SK-N-SH (cell line): ENCODE measurements at regions not wholly inside any gene's neighbourhood (a gene's known extent, or its start where the extent isn't known, plus 50 kb on each side); places are given as distances from the start of the nearest gene placed in this dataset.

Experiments used
- CTCF ChIA-PET: fragments of 300-600, 350-600 bp; formaldehyde crosslinking; extraction: SDS; loops from one replicate; lab custom pipeline; 2021; lab: Yijun Ruan, JAX
- POLR2A ChIA-PET: fragments of 350-600 bp; sonication (Branson Sonifier 250); formaldehyde crosslinking; extraction: SDS; loops from one replicate; lab custom pipeline; 2020; ENCODE audit warnings: antibody characterized with exemption, inconsistent platforms; lab: Yijun Ruan, JAX
- DNase-seq: peaks from one replicate; pipeline ENCODE4 v3.0.0; 2012
- H2AFZ ChIP-seq: fragments of 200-600 bp; sonication (generic); 2 replicates; pipeline ENCODE4 v1.8.1; 2016; ENCODE audit warnings: antibody characterized with exemption, mild to moderate bottlenecking, low read depth
- H3F3A ChIP-seq: fragments of 200-600 bp; sonication (generic); replicated peaks from 2 replicates; pipeline ENCODE3; 2016; ENCODE audit warnings: antibody characterized with exemption, mild to moderate bottlenecking; ENCODE audit not compliant: insufficient read depth
- H3K27ac ChIP-seq, 2 experiments: fragments of 200-500 bp in 1 of 2; fragments of 200-600 bp in 1 of 2; sonication (Bioruptor generic) in 1 of 2; sonication (generic), shearing (Covaris generic) in 1 of 2; 2 replicates each; pipeline versions ENCODE4 v1.5.1 to v1.6.1; 2014 to 2016; ENCODE audit warnings: low read depth in 2 of 2, inconsistent platforms in 1 of 2, low read length in 1 of 2, mild to moderate bottlenecking in 1 of 2, mixed read lengths in 1 of 2
- H3K27me3 ChIP-seq: fragments of 200-600 bp; sonication (generic), shearing (Covaris generic); 2 replicates; pipeline ENCODE4 v1.6.1; 2016; ENCODE audit warnings: mixed run types; ENCODE audit not compliant: insufficient read depth
- H3K36me3 ChIP-seq, 2 experiments: fragments of 200-500 bp in 1 of 2; fragments of 200-600 bp in 1 of 2; sonication (Bioruptor generic) in 1 of 2; sonication (generic) in 1 of 2; replicated peaks in 1 of 2; 2 replicates each; pipeline versions ENCODE3 to v1.5.1; 2014 to 2016; ENCODE audit warnings: low read length in 1 of 2, mild to moderate bottlenecking in 1 of 2; ENCODE audit not compliant: insufficient read depth in 2 of 2, control insufficient read depth in 1 of 2
- H3K4me1 ChIP-seq, 2 experiments: fragments of 200-500 bp in 1 of 2; fragments of 200-600 bp in 1 of 2; sonication (Bioruptor generic) in 1 of 2; sonication (generic), shearing (Covaris generic) in 1 of 2; 2 replicates each; pipeline versions ENCODE4 v1.5.1 to v1.6.1; 2014 to 2016; ENCODE audit warnings: low read depth in 1 of 2, low read length in 1 of 2, mixed run types in 1 of 2; ENCODE audit not compliant: insufficient read depth in 2 of 2, control insufficient read depth in 1 of 2
- H3K4me2 ChIP-seq: fragments of 200-600 bp; sonication (generic), shearing (Covaris generic); 2 replicates; pipeline ENCODE4 v1.6.1; 2017; ENCODE audit warnings: mixed run types
- H3K4me3 ChIP-seq, 2 experiments: fragments of 200-500 bp in 1 of 2; fragments of 200-600 bp in 1 of 2; sonication (Bioruptor generic) in 1 of 2; sonication (generic), shearing (Covaris generic) in 1 of 2; 2 replicates each; pipeline versions ENCODE4 v1.5.1 to v1.8.1; 2014 to 2016; ENCODE audit warnings: low read depth in 2 of 2, inconsistent platforms in 1 of 2, low read length in 1 of 2, mild to moderate bottlenecking in 1 of 2, mixed read lengths in 1 of 2, moderate library complexity in 1 of 2
- H3K79me2 ChIP-seq: fragments of 200-600 bp; sonication (generic); 2 replicates; pipeline ENCODE4 v1.8.1; 2017; ENCODE audit warnings: mild to moderate bottlenecking; ENCODE audit not compliant: insufficient read depth
- H3K9ac ChIP-seq: fragments of 200-600 bp; sonication (generic); 2 replicates; pipeline ENCODE4 v1.6.1; 2017; ENCODE audit warnings: mixed run types
- H3K9me2 ChIP-seq: fragments of 200-600 bp; sonication (generic); 2 replicates; pipeline ENCODE4 v1.6.1; 2017; ENCODE audit warnings: mixed run types
- H3K9me3 ChIP-seq: fragments of 200-600 bp; sonication (generic); 2 replicates; pipeline ENCODE4 v1.6.1; 2017; ENCODE audit warnings: mixed run types, mild to moderate bottlenecking, moderate library complexity
- H4K20me1 ChIP-seq: fragments of 200-600 bp; sonication (generic); 2 replicates; pipeline ENCODE4 v1.6.1; 2017; ENCODE audit warnings: mild to moderate bottlenecking, mixed run types; ENCODE audit not compliant: insufficient read depth
- ELF1 ChIP-seq: IDR thresholded peaks from 2 replicates; pipeline ENCODE4 v1.4.0; 2012
- FOSL2 ChIP-seq: IDR thresholded peaks from 2 replicates; pipeline ENCODE4 v1.4.0; 2012; ENCODE audit warnings: low read depth, mild to moderate bottlenecking, moderate library complexity, borderline replicate concordance
- GABPA ChIP-seq: IDR thresholded peaks from 2 replicates; pipeline ENCODE4 v1.4.0; 2012; ENCODE audit warnings: low read depth, mild to moderate bottlenecking
- MEF2A ChIP-seq: IDR thresholded peaks from 2 replicates; pipeline ENCODE4 v1.4.0; 2012; ENCODE audit warnings: low read depth, borderline replicate concordance
- MXI1 ChIP-seq: IDR thresholded peaks from 2 replicates; pipeline ENCODE4 v1.6.1; 2012; ENCODE audit warnings: mild to moderate bottlenecking, low read depth, low read length, improper control_type of control experiment
- NFIC ChIP-seq: IDR thresholded peaks from 2 replicates; pipeline ENCODE4 v1.4.0; 2012; ENCODE audit warnings: borderline replicate concordance
- PBX3 ChIP-seq: IDR thresholded peaks from 2 replicates; pipeline ENCODE4; 2012
- POLR2AphosphoS5 ChIP-seq: IDR thresholded peaks from 2 replicates; pipeline ENCODE4 v1.6.1; 2012; ENCODE audit warnings: low read depth, low read length
- RCOR1 ChIP-seq: fragments of 150-350 bp; IDR thresholded peaks from 2 replicates; pipeline ENCODE4 v1.6.1; 2017; ENCODE audit warnings: antibody characterized with exemption, low read length
- RFX5 ChIP-seq: IDR thresholded peaks from 2 replicates; pipeline ENCODE4 v1.6.1; 2012; ENCODE audit warnings: mild to moderate bottlenecking, improper control_type of control experiment, low read length
- SIN3A ChIP-seq: IDR thresholded peaks from 2 replicates; pipeline ENCODE4 v1.6.1; 2012; ENCODE audit warnings: low read depth, mild to moderate bottlenecking, low read length, moderate library complexity, borderline replicate concordance
- USF2 ChIP-seq: fragments of 150-350 bp; IDR thresholded peaks from 2 replicates; pipeline ENCODE4 v1.6.1; 2017; ENCODE audit warnings: antibody characterized with exemption, low read length, low read depth, borderline replicate concordance
- YY1 ChIP-seq: IDR thresholded peaks from 2 replicates; pipeline ENCODE4 v1.4.0; 2012; ENCODE audit warnings: low read depth, mild to moderate bottlenecking
- WGBS: methylation state at CpG from one replicate; pipeline ENCODE4 v1.1.6; 2017; ENCODE audit warnings: low lambda C conversion rate; 5-methylcytosine and 5-hydroxymethylcytosine counted together
- TF ChIP-seq, protein P1 (sequence below): IDR thresholded peaks from 2 replicates; pipeline ENCODE4 v1.4.0; 2012; ENCODE audit warnings: low read depth
- TF ChIP-seq, protein P2 (sequence below): IDR thresholded peaks from 2 replicates; pipeline ENCODE4 v1.4.0; 2012; ENCODE audit warnings: low read depth, borderline replicate concordance

DNA sequence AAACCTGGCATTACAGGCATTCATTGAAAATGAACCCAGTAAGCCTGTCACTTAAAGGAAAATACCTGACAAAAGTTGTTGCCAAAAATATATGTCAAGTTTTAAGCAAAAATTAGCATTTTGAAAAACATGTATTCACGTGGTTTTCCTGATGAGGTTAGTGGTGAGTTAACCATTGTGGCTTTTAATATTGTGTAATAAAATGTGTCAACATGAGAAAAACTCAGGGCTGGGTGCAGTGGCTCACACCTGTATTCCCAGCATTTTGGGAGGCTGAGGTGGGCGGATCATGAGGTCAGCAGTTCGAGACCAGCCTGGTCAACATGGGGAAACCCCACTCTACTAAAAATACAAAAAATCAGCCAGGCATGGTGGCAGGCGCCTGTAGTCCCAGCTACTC, 731.4 kb downstream of the KCNT2 start:
- POLR2A ChIA-PET: no interaction called here
- no peaks in the 10 kb centered on the region for H3F3A ChIP-seq
- H3K79me2 ChIP-seq: no peaks in the 10 kb centered on the region
- H3K4me3 ChIP-seq: no peak overlapping the region
- TF ChIP-seq USF2 (no peak), SIN3A (no peak), MEF2A (no peak), ELF1 (no peak), FOSL2 (no peak), RFX5 (no peak), POLR2AphosphoS5 (no peak)
- TF ChIP-seq, protein P1, sequence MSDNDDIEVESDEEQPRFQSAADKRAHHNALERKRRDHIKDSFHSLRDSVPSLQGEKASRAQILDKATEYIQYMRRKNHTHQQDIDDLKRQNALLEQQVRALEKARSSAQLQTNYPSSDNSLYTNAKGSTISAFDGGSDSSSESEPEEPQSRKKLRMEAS: no peak
- TF ChIP-seq, all 33 proteins: peak for 0
- Histone ChIP-seq H3K4me1 (no peaks in the 10 kb centered on the region), H3K27ac (no peak overlapping the region), H3K36me3 (no peaks in the 10 kb centered on the region), H2AFZ (no peak overlapping the region), H3K9ac (no peak overlapping the region), H4K20me1 (no peaks in the 10 kb centered on the region), H3K4me2 (no peak overlapping the region), H3K27me3 (no peaks in the 10 kb centered on the region), H3K9me2 (no peaks in the 10 kb centered on the region), H3K9me3 (no peaks in the 10 kb centered on the region)
- DNase-seq: no peak
- 38% methylated on average over 4 of the region's 4 CpGs for WGBS
- CTCF ChIA-PET: no interaction called here

DNA sequence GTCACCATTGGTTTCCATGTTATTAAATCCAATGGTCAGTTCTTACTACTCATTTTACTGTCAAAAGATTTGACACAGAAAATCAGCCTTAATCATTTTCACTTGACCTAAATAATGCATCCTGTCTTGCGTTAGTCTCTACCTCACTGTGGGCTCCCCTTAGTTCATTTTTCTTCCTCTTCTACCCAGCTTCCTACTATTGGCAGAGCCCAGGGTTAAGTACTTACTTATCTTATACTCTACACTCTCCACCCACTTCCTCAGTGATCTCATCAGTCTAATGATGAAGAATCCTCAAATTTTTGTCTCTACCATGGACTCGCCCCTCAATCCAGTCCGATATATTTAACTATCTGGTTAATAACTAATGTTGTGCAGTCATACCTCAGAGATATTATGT, 735.9 kb downstream of the KCNT2 start:
- CTCF ChIA-PET: no interaction called here
- H3K27me3 ChIP-seq: no peaks in the 10 kb centered on the region
- POLR2A ChIA-PET: no interaction called here
- H3K27ac ChIP-seq: no peak overlapping the region
- H3K79me2 ChIP-seq: no peaks in the 10 kb centered on the region
- no peak overlapping the region for H2AFZ ChIP-seq
- H3F3A ChIP-seq: no peaks in the 10 kb centered on the region
- H3K4me3 ChIP-seq: no peak overlapping the region
- H3K9me3 ChIP-seq: no peaks in the 10 kb centered on the region
- WGBS: 63% methylated on average over 3 of the region's 3 CpGs
- TF ChIP-seq, protein P2, sequence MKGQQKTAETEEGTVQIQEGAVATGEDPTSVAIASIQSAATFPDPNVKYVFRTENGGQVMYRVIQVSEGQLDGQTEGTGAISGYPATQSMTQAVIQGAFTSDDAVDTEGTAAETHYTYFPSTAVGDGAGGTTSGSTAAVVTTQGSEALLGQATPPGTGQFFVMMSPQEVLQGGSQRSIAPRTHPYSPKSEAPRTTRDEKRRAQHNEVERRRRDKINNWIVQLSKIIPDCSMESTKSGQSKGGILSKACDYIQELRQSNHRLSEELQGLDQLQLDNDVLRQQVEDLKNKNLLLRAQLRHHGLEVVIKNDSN: no peak
- TF ChIP-seq MXI1 (no peak), GABPA (no peak), SIN3A (no peak), USF2 (no peak), RCOR1 (no peak), PBX3 (no peak), NFIC (no peak), YY1 (no peak)
- H3K4me2 ChIP-seq: no peak overlapping the region
- no peaks in the 10 kb centered on the region for H3K36me3 ChIP-seq
- H3K9me2 ChIP-seq: no peaks in the 10 kb centered on the region
- no peak for DNase-seq
- H3K9ac ChIP-seq: no peak overlapping the region
- no peaks in the 10 kb centered on the region for H3K4me1 ChIP-seq
- H4K20me1 ChIP-seq: no peaks in the 10 kb centered on the region
